HCT116 (cell line): ENCODE measurements at regions not wholly inside any gene's neighbourhood (a gene's known extent, or its start where the extent isn't known, plus 50 kb on each side); places are given as distances from the start of the nearest gene placed in this dataset.

Experiments used
- ATF3 ChIP-seq: IDR thresholded peaks from 2 replicates; pipeline ENCODE4 v1.6.1; 2012
- POLR2A ChIP-seq: IDR thresholded peaks from 2 replicates; pipeline ENCODE4 v1.7.0; 2011; ENCODE audit warnings: borderline replicate concordance; ENCODE audit not compliant: insufficient read depth, insufficient read length; ENCODE audit errors: extremely low read depth
- POLR2AphosphoS5 ChIP-seq: IDR thresholded peaks from 2 replicates; pipeline ENCODE4 v1.6.1; 2011; ENCODE audit warnings: mild to moderate bottlenecking, low read depth, low read length, moderate library complexity
- RAD21 ChIP-seq: IDR thresholded peaks from 2 replicates; pipeline ENCODE4 v1.6.1; 2012; ENCODE audit warnings: low read depth, mild to moderate bottlenecking
- SIN3A ChIP-seq: IDR thresholded peaks from 2 replicates; pipeline ENCODE4 v1.6.1; 2012; ENCODE audit warnings: low read depth
- TCF7L2 ChIP-seq: IDR thresholded peaks from 2 replicates; pipeline ENCODE4 v1.7.0; 2011; ENCODE audit warnings: borderline replicate concordance, inconsistent platforms; ENCODE audit not compliant: insufficient read depth, insufficient read length; ENCODE audit errors: extremely low read depth
- ZBTB33 ChIP-seq: IDR thresholded peaks from 2 replicates; pipeline ENCODE4 v1.6.1; 2011; ENCODE audit warnings: mild to moderate bottlenecking, low read length, moderate library complexity; ENCODE audit not compliant: insufficient replicate concordance; ENCODE audit errors: extremely low read depth
- TF ChIP-seq, protein P1 (sequence below), 3 experiments: fragments of 200-600 bp in 1 of 3; sonication (generic) in 1 of 3; IDR thresholded peaks in 2 of 3; conservative IDR thresholded peaks in 1 of 3; 2 replicates each; pipeline ENCODE4 v1.5.1; 2012 to 2017; ENCODE audit warnings: low read depth in 2 of 3, low read length in 2 of 3, antibody characterized with exemption in 1 of 3, borderline replicate concordance in 1 of 3, control low read depth in 1 of 3, mild to moderate bottlenecking in 1 of 3, mixed read lengths in 1 of 3, mixed run types in 1 of 3, moderate library complexity in 1 of 3; ENCODE audit not compliant: insufficient read depth in 1 of 3
- TF ChIP-seq, protein P2 (sequence below): IDR thresholded peaks from 2 replicates; pipeline ENCODE4 v1.6.1; 2012; ENCODE audit warnings: low read depth
- TF ChIP-seq, protein P3 (sequence below): IDR thresholded peaks from 2 replicates; pipeline ENCODE4 v1.6.1; 2012

GRCh38 chr15:96097661-96098060 lies 232.8 kb upstream of the NR2F2 start:
- TF ChIP-seq, protein P1, sequence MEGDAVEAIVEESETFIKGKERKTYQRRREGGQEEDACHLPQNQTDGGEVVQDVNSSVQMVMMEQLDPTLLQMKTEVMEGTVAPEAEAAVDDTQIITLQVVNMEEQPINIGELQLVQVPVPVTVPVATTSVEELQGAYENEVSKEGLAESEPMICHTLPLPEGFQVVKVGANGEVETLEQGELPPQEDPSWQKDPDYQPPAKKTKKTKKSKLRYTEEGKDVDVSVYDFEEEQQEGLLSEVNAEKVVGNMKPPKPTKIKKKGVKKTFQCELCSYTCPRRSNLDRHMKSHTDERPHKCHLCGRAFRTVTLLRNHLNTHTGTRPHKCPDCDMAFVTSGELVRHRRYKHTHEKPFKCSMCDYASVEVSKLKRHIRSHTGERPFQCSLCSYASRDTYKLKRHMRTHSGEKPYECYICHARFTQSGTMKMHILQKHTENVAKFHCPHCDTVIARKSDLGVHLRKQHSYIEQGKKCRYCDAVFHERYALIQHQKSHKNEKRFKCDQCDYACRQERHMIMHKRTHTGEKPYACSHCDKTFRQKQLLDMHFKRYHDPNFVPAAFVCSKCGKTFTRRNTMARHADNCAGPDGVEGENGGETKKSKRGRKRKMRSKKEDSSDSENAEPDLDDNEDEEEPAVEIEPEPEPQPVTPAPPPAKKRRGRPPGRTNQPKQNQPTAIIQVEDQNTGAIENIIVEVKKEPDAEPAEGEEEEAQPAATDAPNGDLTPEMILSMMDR (IDR thresholded peaks at IDR 0.05 in 2 of 3, conservative IDR thresholded peaks at IDR 0.05 in 1 of 3; ENCODE audit: borderline replicate concordance in 1 of 3, insufficient read depth in 1 of 3, low read depth in 2 of 3, low read length in 2 of 3) = no peak
- TF ChIP-seq, protein P2, sequence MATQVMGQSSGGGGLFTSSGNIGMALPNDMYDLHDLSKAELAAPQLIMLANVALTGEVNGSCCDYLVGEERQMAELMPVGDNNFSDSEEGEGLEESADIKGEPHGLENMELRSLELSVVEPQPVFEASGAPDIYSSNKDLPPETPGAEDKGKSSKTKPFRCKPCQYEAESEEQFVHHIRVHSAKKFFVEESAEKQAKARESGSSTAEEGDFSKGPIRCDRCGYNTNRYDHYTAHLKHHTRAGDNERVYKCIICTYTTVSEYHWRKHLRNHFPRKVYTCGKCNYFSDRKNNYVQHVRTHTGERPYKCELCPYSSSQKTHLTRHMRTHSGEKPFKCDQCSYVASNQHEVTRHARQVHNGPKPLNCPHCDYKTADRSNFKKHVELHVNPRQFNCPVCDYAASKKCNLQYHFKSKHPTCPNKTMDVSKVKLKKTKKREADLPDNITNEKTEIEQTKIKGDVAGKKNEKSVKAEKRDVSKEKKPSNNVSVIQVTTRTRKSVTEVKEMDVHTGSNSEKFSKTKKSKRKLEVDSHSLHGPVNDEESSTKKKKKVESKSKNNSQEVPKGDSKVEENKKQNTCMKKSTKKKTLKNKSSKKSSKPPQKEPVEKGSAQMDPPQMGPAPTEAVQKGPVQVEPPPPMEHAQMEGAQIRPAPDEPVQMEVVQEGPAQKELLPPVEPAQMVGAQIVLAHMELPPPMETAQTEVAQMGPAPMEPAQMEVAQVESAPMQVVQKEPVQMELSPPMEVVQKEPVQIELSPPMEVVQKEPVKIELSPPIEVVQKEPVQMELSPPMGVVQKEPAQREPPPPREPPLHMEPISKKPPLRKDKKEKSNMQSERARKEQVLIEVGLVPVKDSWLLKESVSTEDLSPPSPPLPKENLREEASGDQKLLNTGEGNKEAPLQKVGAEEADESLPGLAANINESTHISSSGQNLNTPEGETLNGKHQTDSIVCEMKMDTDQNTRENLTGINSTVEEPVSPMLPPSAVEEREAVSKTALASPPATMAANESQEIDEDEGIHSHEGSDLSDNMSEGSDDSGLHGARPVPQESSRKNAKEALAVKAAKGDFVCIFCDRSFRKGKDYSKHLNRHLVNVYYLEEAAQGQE = no peak
- TF ChIP-seq POLR2AphosphoS5 = no peak
- TF ChIP-seq POLR2A = no peak
- no peak for TF ChIP-seq TCF7L2
- TF ChIP-seq ATF3 = no peak
- TF ChIP-seq, protein P3, sequence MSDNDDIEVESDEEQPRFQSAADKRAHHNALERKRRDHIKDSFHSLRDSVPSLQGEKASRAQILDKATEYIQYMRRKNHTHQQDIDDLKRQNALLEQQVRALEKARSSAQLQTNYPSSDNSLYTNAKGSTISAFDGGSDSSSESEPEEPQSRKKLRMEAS = no peak
- no peak for TF ChIP-seq RAD21
- TF ChIP-seq SIN3A = no peak
- TF ChIP-seq ZBTB33 = no peak
